ENCODE measurements at regions not wholly inside any gene's neighbourhood (a gene's known extent, or its start where the extent isn't known, plus 50 kb on each side); places are given as distances from the start of the nearest gene placed in this dataset.

GRCh38 chr4:78720994-78721677, 55.0 kb upstream of the BMP2K start:
- no peak overlapping the region for H3K4me3 ChIP-seq (ENCODE audit: low read length)
- DNase-seq (ENCODE audit: low read depth, low spot score), result no peak

GRCh38 chr4:78721747-78722146, 54.4 kb upstream of the BMP2K start:
- H3K4me3 ChIP-seq (ENCODE audit: low read length), result no peak overlapping the region
- no peak for DNase-seq (ENCODE audit: low read depth, low spot score)

- no peak overlapping the region for H3K4me3 ChIP-seq (ENCODE audit: low read length)
- DNase-seq (ENCODE audit: low read depth, low spot score), result no peak
Measured at GRCh38 chr4:78722320-78722719, 53.8 kb upstream of the BMP2K start.

GRCh38 chr4:78722878-78723277, 53.3 kb upstream of the BMP2K start:
- DNase-seq (ENCODE audit: low read depth, low spot score), result no peak
- no peak overlapping the region for H3K4me3 ChIP-seq (ENCODE audit: low read length)
